Right hindlimb (tissue), 1 donor: ENCODE measurements at regions not wholly inside any gene's neighbourhood (a gene's known extent, or its start where the extent isn't known, plus 50 kb on each side); places are given as distances from the start of the nearest gene placed in this dataset.
A peak's percentile ranks its signal among the peaks of the same experiment; 100 is the strongest.
"Not testable (repeated sequence)": the region's sequence is repeated elsewhere in the genome, so short reads cannot be mapped to it uniquely, and the experiment has no call there.

ENCODE experiments used
- DNase-seq: peaks from one replicate; pipeline ENCODE4 v3.0.0-alpha.2; 2018

GRCh38 chr1:214991691-214992315 is 90.7 kb upstream of the KCNK2 start:
- DNase-seq: no peak

DNA sequence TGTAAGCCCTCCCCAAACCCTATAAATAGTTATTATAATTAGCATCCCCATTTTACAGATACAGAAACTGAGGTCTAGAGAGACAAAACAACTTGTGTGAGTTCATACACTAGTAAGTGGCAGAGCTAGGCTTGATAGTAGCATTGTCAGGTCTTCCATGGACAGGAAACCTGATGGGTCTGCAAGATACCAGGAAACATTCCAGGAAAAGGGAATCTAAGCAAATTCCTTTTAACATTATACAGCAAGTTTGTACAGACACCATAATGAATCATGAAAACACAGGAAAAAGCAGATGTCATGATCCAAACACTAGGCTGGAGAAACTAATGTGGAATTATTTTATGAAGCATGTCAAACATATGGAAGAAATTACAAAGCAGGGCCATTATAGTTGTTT is 89.1 kb upstream of the KCNK2 start:
- DNase-seq: no peak

- no peak for DNase-seq
Observed at GRCh38 chr1:214997685-214998084, 84.9 kb upstream of the KCNK2 start.

GRCh38 chr1:215001419-215002021 is 81.0 kb upstream of the KCNK2 start:
- DNase-seq: no peak

GRCh38 chr1:215002471-215002870 is 80.1 kb upstream of the KCNK2 start:
- no peak for DNase-seq

DNA sequence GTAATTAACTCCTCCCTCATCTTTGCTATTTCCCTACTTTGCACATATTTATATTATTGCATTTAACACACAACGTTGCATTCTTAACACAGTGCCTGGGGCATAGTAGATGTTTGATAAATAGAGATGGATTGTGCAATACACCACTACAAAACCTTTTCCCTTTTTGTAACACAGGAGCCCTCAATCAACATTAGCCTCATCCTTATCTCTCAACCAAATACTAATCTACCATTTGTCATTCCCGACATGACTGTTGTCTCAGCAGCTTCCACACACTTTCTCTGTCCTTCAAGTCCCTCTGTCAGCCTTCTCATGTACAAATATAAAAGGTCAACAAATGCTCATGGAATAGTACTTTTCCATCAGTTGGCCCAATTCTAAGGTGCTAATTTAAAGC is 78.9 kb upstream of the KCNK2 start:
- DNase-seq: no peak

DNA sequence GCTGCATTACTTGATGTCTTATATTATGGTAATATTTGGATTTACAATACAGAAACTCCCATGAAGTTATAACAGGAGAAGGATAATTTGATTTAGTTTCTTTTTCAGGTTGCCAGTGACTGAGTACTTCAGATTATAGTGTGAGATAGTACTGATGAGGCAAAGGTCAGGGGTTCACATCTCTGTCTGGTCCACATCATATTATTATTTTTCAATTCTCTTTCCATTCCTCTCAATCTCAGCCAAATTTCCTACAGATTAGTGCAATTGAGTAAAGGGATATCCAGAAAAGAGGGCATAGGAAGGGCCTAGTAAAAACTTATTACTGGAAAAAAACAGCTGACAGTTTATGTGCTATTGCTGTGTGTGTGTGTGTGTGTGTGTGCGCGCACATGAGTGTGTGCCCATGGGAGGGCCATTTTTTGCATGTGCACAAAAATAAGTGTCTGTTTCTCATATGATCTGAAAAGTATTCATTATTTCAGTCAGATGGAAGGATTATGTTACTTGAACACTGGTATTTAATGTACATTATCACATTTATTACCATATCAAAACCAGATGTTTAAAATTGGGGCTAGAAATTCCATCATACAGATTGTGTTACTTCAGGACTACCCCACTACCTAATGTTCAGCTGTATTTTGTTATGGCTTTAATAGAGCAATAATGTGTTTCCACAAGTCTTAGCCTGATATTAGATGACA is 78.3 kb upstream of the KCNK2 start:
- DNase-seq: peak; percentile 21

DNA sequence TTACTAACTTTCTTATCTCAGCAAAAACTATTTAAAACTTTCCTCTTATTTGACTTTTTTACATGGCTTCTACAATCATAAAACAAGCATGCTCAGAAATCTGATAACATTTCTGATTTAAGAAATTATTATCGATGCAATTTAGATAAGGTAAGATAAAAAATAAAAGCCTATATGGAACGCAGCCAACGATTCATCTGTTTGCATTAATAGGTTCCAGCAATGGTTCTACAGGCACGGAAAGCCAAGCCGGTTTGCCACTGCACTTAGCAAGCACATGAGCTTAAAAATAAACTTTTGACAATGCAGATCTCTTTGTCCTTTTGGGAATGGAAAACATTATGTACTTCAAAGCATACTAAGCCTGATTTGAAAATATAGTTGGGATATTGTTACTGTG is 77.5 kb upstream of the KCNK2 start:
- DNase-seq: no peak

DNA sequence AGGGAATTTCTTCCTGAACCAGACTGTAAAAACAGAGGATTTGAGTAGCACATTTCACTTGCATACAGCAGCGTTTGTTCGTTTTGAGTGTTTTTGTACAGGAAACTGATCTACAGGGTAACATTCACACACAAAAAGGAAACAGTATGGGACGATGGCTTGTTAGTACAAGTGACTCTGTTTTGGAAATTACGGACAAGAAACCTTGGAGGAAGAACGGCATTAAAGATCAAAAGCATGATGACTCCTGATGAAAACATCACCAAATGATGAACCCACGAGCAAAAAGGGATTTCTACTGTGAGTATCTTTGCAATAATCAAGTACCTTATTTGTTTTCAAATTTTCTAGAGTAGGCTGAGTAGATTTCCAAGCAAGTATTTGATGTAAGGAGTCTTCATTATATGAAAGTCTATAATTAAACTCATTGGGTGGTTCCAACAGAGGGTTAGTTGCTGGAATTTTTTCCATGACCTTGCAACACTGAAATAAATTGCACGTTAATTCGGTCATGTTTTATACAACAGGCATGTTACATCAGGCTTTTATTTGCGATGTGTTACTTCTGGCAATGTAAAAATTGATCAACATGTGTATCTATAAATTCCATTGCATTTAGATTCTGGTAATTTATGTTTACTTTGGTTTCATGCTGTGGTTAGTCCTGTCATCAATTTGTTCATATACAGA is 76.7 kb upstream of the KCNK2 start:
- no peak for DNase-seq

GRCh38 chr1:215007880-215008279 is 74.7 kb upstream of the KCNK2 start:
- DNase-seq: no peak

DNA sequence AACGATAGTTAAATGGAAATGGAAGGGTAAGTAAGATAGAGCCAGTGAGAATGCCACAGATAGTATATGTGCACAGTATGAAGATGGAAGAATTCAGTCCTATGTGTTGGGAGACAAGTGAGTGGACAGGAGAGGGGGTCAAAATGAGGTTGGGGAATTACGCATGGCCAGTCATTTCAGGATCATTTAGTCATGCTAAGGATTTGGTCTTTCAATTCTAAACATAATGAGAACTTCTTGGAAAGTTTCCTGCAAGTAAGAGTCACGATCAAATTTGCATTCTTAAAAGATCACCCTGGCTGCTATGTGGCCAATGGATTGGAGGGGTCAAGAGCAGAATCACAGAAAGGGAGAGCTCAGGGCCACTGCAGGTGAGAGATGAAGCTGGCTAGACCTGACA is 64.0 kb upstream of the KCNK2 start:
- DNase-seq: no peak

DNA sequence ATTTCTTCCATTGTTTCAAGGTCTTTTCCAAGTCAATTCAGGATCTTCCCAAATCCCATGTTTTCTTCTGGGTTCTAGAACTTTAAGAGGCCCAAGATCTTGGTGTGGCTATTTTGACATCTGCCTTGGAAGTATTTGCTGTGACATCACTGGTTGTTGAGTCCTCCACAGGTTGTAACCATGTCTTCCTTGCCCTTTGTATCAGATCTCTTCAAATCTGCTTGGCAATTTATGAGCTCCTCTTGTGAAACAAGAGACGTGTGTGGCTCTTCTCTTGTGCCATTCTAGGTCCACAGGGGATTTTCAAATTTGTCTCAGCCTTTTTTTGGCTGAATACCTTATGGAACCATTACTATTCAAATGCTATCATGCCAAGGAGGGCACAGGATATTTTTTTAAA is 60.3 kb upstream of the KCNK2 start:
- no peak for DNase-seq

GRCh38 chr1:215022741-215023141 is 59.8 kb upstream of the KCNK2 start:
- no peak for DNase-seq

DNA sequence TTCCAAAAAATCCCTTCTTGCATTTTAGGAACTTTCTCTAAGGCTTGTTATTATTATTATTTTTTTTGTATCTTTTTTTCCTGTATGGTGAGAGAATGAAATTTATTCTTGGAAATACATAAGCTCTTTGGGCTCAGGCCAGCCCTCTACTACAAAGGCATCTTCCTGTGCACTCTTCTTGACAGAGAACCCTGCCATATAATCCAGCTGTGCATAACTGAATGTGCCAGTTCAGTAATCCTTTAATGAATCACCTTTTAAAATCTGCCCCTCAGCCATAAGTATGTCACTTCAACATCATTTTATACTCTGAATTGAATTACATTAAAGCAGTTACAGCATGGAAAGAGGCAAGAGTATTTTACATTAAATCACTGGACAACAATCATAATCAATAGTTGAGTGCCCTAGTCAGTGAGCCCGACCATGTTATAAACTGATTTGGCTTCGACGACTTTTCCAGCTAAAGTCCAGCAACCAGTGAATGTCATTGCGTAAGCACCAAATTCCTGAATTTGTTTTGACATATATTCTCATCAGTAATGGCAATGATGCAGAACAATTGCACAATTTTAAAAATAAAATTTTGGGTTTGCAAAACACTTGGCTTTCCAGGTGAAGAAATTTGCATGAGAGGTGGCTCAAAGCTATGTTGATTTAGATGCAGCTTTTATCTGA is 59.2 kb upstream of the KCNK2 start:
- DNase-seq: no peak

DNA sequence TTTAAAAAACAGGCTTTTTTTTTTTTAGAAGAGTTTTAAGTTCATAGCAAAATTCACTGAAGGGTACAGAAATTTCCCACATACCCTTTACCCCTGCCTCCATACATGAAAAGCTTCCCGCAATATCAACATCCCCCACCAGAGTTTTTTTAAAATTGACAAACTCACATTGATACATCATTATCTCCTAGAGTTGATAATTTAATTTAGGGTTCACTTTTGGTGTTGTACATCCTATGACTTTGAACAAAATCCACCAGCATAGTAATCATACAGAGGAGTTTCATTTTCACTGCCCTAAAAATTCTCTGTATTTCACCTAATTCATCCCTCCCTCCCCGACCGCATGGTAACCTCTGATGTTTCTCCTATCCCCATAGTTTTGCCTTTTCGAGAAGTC is 53.6 kb upstream of the KCNK2 start:
- DNase-seq: no peak

DNA sequence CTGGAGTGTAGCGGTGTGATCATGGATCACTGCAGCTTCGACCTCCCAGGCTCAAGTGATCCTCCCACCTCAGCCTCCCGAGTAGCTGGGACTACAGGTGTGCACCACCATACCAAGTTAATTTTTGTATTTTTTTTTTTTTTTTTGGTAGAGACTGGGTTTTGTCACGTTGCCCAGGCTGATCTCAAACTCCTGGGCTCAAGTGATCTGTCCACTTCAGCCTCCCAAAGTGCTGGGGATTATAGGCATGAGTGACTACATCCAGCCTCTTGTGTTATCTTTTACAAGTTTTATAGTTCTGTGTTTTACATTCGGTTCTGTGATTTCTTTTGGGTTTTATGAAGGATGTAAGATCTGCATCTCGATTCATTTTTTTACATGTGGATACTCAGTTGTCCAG is 52.0 kb upstream of the KCNK2 start:
- DNase-seq: not testable (repeated sequence)

DNA sequence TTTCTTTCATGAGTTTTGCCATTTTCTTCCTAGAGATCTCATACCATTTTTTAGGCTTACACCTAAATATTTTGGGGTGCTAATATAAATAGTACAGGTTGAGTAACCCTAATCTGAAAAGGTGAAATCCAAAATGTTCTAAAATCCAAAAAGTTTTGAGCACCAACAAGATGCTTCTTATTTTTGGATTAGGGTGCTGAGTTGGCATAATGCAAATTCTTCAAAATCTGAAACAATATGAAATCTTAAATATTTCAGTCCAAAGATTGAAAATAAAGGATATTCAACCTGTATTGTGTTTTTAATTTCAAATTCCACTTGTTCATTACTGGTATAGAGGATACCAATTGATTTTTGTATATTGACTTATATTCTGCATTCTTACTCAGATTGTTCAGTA is 51.1 kb upstream of the KCNK2 start:
- no peak for DNase-seq
